GM19240 (cell line): ENCODE measurements at regions not wholly inside any gene's neighbourhood (a gene's known extent, or its start where the extent isn't known, plus 50 kb on each side); places are given as distances from the start of the nearest gene placed in this dataset.
"Not testable (repeated sequence)": the region's sequence is repeated elsewhere in the genome, so short reads cannot be mapped to it uniquely, and the experiment has no call there.

ENCODE experiments used
- DNase-seq: peaks from one replicate; pipeline ENCODE4 v3.0.0; 2011; ENCODE audit warnings: low spot score; ENCODE audit not compliant: insufficient read length

DNA sequence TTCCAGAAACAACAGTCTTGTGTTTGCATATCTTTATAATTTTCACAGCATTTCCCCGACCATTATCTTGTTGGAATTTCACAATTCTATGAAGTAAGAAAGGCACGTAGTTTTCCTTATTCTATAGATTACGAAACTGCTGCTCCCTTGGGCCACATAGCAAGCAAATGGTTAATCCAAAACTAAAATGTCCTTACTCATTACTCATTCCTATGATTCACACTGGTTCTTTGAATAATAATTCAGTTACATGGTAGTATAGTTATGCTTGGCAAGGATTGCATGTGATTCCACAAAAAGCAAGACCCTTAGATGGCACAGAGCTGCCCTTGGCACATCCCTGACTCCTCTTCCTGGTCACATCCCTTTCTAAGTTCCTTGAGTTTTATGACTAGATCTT, 51.2 kb downstream of the OR13H1 start:
- DNase-seq, result no peak

DNA sequence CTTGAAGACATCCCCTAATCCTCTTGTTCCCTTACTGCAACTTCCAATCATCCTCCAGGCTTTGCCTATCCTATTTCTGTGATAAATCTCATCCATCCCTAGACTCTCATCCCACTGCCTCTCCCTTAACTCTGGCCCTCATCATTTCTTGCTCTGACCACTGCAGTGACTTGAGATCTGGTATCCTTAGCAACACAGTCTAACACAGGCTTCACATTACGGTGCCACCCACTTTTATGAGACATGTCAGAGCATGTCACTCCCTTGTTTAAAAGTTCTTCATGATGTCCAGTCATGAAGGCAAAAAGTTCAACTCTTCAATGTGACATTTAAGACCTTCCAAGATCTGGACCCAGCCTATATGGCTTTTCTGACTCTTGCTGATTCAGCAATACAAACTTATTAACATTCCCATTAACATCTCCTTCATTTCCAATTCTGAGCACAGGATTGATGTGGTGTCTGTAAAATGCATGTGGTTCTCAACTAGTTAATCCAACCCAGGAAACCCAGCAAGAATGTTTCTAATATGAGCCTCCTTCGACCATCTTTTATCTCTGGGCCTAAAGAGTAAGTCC, 64.0 kb downstream of the OR13H1 start:
- DNase-seq, result no peak

- DNase-seq, result no peak
Measured at GRCh38 chrX:131609480-131609879, 65.6 kb downstream of the OR13H1 start.

DNA sequence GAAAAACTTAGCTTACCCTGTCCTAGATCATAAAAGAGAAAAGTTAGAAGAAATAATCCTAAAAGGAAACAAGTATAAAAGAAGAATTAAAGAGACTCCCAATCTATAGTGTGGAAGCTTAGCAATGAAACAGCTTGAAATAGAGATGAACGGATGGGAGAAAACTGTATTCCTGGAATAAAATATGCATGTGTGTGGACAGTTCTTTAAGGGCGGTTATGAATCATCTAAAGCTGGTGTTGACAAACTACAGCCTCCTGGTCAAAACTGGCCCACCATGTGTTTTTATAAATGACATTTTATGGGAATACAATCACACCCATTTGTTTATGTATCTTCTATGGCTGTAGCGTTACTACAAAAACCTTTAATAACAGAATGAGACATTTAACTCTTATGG, 69.4 kb downstream of the OR13H1 start:
- no peak for DNase-seq

- DNase-seq, result no peak
Measured at GRCh38 chrX:131614241-131614640, 70.4 kb downstream of the OR13H1 start.

DNA sequence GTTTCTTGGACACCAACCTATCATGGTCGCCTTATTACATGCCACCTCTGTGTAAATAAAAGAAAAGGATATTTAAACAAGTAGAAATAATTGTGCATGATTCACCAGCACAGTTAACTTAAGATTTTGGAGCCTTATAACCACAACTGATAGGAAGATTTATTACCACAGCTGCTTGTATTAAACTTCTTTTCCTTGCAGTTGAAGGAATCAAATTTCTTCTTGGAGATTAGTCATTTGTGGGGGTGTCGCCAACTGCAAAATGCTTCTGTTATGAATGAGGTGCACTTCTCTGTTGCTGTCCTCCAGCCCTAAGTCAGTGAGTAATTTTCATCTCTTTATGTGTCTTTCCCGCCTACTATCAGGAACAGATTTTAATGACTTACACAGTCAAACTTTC, 73.3 kb downstream of the OR13H1 start:
- DNase-seq, result no peak

GRCh38 chrX:131621650-131622049, 77.8 kb downstream of the OR13H1 start:
- no peak for DNase-seq

DNA sequence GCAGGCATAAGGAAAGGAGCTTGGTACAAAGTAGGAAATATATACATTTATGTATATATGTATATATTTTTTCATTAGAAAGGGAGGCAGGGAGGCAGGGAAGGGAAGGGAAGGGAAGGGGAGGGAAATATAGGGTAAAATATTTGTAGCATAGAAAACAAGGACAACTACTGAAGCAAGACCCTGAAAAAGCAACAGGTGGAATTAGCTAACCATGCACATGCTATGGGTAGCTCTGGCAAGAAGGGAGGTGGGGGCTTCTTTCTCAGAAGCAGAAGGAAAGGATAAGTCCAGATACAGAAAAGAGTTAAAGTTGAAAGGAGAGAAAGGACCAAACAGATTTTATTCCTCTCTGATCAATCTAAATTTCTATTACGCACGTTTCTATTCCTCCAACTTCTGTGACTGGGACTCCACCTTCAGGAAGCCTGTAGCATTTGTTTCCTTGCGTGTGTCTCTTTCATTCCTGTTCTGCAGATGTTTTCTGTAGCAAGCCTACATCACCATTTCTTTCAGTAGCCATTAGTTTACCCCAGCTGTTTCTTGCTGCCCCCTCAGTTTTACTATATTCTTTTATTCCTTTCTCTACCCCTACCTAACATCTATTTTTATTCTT, 82.9 kb downstream of the OR13H1 start:
- no peak for DNase-seq

DNA sequence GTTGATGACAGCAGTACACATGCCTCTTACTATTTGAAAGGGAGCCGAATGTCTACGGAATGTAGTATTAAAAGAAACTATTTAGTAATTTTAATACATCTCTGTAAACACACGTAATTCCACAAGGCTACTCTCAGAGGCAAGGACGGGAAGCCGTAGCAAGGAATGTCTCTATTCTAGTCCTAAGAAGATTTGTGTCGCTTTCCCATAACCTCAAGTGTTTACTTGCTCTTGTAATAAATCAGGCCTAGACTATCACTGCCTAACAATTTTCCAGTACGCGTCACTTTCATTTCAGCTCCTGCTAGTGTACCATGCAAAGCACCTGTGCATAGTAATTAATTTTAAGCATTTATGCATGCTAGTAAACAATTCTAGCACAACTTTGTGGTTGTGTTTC, 86.7 kb downstream of the OR13H1 start:
- DNase-seq, result no peak

GRCh38 chrX:131633285-131633917, 89.5 kb downstream of the OR13H1 start:
- peak; percentile 6 for DNase-seq

GRCh38 chrX:131634900-131635299, 91.0 kb downstream of the OR13H1 start:
- DNase-seq, result no peak

DNA sequence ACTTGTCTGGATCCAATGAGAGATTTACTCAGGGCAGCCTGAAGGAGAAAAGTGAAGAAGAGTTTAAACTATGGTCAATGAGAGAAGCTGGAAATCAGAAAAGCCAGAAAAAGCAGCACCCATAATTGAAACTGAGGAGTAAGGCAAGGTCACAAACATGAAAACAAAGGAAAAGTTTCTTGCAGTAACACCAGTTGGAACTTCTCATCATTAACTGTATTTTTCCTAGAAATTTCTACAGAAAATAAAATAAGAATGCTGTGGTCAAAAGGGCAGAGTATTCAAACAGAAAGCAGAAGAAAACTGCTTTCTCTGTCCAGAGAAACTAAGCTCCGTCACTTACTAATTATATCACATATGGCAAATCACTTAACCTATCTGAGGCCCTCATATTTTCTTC, 102.2 kb downstream of the OR13H1 start:
- DNase-seq, result no peak

DNA sequence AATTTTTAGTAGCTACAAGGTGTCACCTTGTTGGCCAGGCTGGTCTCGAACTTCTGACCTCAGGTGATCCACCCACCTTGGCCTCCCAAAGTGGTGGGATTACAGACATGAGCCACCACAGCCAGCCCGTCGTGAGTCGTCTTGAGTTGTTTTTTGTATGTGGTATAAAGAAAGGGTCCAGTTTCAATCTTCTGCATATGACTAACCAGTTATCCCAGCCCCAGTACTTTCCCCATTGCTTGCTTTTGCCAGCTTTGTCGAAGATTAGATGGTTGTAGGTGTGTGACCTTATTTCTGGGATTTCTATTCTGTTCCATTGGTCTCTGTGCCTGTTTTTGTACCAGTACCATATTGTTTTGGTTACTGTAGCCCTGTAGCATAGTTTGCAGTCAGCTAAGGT, 105.9 kb downstream of the OR13H1 start:
- DNase-seq, result no peak

DNA sequence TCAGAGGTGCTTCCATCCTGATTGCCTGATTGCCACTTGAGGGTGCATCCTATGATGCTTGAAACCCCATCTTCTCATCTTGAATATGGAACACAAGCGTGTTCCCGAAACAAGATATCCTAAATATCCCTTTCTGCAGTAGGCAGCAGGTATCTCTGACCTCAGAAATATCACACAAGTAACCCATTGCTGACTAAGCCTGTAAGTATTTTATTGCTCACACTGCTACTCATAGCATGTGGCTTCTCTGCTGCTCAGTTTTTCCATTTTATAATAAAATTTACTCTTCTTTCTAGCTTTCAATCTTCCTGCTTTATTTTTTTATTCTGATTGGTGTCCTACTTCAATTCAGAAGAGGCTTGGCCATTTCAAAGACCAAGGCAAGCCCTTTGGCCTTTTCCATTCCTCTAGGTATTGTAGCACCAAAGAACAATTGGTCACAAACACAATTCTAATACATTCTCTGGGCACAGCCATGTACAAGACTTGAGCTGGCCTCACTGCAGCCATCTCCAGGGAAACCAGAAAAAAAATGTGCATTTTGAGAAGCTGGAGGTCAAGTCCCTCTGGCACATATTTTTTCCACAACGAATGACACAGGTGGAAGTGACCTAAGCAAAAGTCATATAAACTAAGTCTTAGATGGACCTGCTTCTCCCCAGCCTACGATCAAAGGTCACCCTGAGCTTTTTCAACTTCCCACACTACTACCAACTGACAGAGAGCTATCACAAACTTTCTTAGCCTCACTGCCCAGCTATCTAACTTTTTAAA, 107.0 kb downstream of the OR13H1 start:
- DNase-seq, result no peak

GRCh38 chrX:131663726-131664125, 119.9 kb downstream of the OR13H1 start:
- DNase-seq, result not testable (repeated sequence)

DNA sequence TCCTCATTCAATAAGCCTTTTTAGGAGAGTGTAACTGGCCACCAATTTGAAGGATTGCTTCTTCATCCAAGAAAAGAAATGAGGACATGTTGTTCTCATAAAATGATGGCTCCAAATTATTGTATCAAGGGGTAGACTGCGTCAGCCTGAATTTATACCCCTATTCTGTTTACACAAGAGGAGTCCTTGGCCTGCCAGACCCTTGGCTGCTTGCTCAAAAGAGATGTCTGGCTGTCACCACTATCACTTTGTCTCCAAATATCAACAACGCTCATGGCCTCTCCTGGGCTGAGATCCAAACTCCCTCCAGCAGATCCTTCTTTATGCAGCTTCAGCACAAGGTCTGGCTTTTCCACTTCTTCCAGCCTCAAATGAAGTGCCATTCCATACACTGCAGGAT, 127.9 kb downstream of the OR13H1 start:
- DNase-seq, result no peak

DNA sequence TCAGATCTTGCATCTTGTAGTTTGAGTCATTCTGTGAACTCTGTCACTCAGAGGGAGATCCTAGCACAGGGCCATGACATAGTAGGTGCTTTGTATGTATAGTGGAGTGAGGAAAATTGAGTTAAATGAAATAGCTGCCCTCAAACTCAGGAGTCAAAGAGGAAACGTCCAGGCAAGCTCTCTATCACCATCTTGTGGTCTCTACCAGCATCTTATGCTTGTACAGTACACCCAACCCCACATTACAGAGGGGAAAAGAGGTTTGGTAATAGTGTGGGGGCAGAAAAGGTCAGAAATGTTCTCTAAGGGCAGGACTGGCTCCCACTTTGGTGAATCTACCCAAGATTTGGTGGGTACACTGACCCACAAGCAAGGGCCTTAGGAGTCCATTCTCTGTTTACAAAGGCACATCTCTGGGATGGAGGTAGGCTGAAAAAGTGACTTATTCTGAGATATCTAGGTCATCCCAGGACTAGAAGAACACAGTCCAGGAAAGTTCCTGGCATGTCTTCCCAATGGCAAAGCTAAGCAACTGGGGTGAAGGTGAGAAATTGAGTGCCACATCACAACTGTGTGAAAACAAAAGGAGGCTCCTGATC, 131.8 kb downstream of the OR13H1 start:
- peak; percentile 8 for DNase-seq

- DNase-seq, result peak; percentile 49
Measured at GRCh38 chrX:131677655-131678628, 134.1 kb downstream of the OR13H1 start.

- DNase-seq, result not testable (repeated sequence)
Measured at GRCh38 chrX:131682735-131683134, 138.9 kb downstream of the OR13H1 start.

DNA sequence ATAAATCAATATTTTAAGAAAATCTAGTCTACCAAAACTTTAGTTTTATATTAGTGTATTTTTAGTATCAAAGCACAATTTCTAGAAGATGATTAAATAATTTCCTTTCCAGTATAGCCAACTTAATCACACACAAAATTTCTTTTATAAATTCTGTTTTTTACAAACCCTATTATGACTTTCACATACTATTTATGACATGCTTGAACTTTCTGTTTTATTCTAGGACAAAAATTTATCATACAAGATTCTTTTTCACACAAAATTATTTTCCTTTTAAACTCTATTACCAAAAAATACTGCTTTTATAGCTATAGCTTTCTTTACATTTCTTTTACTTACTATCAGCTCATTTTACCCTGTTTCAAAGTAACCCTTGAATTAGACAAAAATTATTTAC, 149.5 kb downstream of the OR13H1 start:
- DNase-seq, result no peak

GRCh38 chrX:131696989-131697388, 153.1 kb downstream of the OR13H1 start:
- not testable (repeated sequence) for DNase-seq
